NCI-H146 treated with DMSO at 0.1 percent for 48 hours (cell line): ENCODE measurements at regions not wholly inside any gene's neighbourhood (a gene's known extent, or its start where the extent isn't known, plus 50 kb on each side); places are given as distances from the start of the nearest gene placed in this dataset.
"Not testable (repeated sequence)": the region's sequence is repeated elsewhere in the genome, so short reads cannot be mapped to it uniquely, and the experiment has no call there.

Experiments
- DNase-seq: peaks from one replicate; lab custom pipeline; 2025; ENCODE audit not compliant: unreplicated experiment; lab: John Stamatoyannopoulos, UW

DNA sequence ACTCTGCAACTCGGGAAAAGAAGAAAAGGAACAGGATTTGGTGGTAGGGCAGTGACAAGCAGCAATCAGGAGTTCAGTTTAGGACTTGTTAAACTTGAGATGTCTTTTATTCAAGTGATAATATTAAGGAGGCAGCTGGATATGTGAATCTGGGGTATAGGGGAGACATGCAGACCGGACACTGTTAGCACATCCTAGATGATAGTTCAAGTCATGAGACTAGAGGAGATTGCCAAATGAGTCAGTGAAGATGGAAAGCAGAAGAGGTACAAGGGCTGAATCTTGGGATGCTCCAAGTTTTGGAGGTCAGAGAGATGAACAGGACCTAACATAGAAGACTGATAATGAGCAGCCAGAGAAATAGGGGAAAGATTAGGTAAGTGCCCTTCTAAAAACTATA is 69.5 kb upstream of the PSME4 start:
- DNase-seq, result no peak

- DNase-seq, result no peak
Observed at GRCh38 chr2:54038835-54039234, 68.0 kb upstream of the PSME4 start.

- DNase-seq, result not testable (repeated sequence)
Observed at GRCh38 chr2:54031288-54031687, 60.5 kb upstream of the PSME4 start.

- DNase-seq, result no peak
Observed at GRCh38 chr2:54030806-54031205, 60.0 kb upstream of the PSME4 start.

GRCh38 chr2:54030396-54030741 is 59.6 kb upstream of the PSME4 start:
- no peak for DNase-seq

DNA sequence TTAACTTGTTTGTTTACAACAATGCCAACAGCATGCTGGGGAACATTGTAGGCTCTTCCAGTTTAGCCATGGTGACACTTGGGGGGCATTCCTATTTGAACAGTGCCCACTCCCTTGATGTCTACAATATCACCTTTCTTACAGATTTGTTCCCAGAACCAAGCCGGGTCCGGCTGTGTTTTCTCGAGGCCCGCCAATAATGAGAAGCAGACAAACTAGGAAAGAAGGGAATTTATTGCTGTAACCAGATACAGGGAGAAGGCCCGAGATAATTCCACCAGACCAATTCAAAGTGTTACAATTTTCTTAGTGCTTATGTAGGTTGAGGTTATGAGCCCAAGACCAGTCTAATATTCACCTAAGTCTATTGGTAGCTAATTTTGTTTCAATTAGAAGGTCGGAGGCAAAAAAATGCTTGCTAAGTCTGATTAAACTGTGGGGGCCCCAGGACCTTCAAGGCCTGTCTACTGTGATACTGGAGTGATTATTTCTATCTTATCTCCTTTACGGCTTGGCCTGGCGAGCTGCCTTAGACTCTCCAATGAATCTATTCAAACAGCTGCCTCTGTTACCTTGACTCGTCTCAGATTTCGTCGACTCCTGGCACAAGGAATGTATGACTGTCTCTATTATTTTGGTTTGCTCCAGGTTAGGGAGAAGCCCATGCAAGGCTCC is 59.1 kb upstream of the PSME4 start:
- DNase-seq, result no peak

DNA sequence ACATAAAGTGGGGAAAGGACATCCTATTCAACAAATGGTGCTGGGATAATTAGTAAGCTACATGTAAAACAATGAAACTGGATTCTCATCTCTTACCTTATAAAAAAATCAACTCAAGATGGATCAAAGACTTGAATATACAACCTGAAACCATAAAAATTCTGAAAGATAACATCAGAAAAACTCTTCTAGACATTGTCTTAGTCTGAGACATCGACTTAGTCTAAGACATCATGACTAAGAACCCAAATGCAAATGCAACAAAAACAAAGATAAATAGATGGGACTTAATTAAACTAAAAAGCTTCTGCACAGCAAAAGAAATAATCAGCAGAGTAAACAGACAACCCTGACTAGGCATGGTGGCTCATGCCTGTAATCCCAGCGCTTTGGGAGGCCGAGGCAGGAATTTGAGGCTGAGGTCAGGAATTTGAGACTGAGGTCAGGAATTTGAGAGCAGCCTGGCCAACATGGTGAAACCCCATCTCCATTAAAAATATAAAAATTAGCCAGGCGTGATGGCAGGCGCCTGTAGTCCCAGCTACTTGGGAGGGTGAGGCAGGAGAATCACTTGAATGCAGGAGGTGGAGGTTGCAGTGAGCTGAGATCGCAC is 54.8 kb upstream of the PSME4 start:
- DNase-seq, result not testable (repeated sequence)

DNA sequence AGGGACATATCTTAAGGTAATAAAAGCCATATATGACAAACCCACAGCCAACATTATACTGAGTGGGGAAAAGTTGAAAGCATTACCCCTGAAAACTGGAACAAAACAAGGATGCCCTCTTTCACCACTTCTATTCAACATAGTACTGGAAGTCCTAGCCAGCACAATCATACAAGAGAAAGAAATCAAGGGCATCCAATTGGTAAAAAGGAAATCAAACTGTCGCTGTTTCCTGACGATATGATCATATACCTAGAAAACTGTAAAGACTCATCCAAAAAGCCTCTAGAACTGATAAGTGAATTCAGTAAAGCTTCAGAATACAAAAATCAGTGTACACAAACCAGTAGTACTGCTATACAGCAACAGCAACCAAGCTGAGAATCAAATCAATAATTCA is 53.8 kb upstream of the PSME4 start:
- DNase-seq, result no peak

DNA sequence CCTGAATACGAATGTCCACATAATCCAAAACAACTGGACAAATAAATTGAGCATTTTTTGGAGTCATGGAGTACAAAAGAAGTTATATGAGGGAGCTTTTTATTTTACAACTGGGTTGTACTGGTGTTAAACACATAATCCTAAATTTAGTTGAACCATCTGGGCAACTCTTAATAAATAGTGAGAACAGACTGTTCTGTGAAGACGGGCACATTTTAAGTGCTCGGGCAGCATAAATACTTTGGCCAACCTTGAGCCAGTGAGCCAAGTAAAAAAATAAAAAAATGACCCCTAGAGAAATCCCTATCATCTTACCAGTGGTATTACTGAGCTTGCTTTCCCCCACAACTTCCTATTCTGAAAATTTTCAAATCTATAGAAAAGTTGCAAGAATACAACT is 50.9 kb upstream of the PSME4 start:
- no peak for DNase-seq

DNA sequence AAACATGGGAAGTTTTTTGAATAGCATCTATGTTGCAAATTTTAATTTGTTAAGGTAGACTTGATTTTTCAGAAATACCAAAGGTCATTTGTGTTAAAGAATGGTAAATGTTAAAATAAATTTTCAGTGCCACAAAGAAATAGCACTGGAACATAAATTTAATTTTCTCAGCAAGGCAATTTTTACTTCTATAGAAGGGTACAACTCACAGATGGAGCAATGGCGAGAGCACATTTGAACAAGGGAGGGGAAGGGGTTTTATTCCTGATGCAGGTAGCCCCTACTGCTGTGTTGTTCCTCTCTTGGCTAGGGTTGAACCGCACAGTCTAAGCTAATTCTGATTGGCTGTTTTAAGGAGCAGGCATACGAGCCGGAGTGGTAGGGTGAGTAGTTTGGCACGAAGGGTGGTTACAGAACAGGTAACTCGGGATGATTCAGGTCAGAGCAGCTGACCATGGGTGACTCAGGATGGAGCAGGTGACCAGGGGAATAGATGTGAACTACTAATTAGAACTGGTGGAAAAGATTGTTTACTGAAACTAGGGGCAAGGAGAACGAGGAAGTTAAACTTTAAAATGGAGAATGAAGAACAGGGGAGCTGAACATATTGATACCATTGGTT is 50.1 kb upstream of the PSME4 start:
- DNase-seq, result no peak
